HUDEP-2 (cell line): ENCODE measurements at regions not wholly inside any gene's neighbourhood (a gene's known extent, or its start where the extent isn't known, plus 50 kb on each side); places are given as distances from the start of the nearest gene placed in this dataset.

Experiments
- DNase-seq, 76 experiments: peaks; one replicate each; lab custom pipeline; 2025; ENCODE audit not compliant: unreplicated experiment in 76 of 76; lab: John Stamatoyannopoulos, UW

GRCh38 chr2:20523073-20523798 is 76.4 kb downstream of the RHOB start:
- no peak for DNase-seq

- no peak for DNase-seq
Observed at GRCh38 chr2:20523799-20524187, 76.9 kb downstream of the RHOB start.

DNA sequence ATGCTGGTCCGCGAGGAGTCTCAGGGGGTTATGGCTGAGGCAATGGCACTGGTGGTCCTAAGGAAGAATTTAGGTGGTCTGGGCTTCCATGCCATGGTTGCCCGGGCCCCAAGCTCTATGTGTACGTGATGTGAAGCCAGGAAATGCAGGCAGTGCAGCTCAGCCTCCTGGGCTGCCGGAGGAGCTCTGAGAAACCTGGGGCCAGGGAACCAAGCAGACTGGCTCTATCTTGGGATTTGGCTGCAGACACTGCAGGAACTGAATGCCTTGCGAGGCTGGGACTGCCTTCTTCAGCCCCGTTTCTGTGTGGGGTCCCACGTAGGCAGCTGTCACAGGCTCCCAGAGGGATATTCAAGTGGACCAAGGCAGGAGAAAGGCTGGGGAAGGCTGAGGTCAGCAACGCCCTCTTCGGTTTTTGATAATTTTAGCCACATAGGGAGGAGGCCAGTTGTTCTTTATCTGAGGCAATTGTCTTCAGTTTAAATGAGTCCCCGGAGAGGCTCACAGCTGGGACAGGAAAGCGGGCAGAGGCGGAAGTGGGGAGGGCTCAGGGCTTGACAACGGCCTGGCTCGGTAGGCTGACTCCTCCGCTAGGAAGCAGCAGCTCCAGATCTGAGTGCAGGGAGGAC is 77.7 kb downstream of the RHOB start:
- peak in 70 of 76 experiments; percentile 8 to 73 (median 52) for DNase-seq

DNA sequence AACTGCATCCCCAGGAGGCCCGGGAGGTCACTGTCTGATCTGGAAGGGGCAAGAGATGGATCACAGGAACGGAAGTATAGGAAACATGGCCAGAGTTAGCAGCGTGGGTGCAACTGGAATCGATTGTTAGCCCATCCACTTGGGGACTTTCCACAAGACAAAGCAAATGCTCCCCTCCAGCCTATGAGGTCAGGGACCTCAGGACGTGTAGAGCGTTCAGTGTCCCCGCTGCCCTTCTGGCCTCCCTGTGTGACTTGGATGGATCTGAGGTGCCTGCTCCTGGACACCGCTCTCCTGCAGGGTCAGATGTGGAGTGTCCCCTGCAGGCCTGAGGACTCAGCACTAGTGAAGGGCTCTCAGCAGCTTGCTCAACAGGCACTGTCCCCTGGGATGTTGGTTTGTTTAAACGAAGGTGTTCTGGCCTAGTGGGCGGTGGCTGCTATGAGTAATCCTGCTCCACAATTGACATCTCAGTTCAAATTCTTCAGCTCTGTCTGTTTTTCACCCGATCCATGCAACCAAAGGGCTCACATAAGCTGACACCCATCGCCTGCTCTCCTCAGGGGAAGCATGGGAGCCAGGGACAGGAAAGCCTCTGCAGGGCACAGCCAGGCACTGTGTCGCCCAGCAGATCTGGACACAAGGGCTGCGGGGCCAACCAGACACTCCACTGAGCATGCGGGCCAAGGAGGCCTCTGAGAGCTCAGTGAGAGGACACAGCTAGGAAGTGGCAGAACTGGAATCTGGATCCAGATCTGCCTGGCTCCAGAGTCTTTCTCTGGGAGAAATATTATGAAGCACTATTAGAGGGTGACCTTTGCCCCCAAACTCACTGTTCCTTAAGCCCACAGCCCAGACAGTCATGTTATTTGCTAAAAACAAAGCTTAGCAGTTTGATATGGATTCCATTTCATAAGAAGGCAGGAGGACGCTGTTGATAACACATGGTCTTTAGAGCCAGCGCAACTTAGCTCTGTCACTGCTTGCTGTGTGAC is 78.5 kb downstream of the RHOB start:
- DNase-seq: peak in 11 of 76 experiments; percentile 12 to 56 (median 34)

DNA sequence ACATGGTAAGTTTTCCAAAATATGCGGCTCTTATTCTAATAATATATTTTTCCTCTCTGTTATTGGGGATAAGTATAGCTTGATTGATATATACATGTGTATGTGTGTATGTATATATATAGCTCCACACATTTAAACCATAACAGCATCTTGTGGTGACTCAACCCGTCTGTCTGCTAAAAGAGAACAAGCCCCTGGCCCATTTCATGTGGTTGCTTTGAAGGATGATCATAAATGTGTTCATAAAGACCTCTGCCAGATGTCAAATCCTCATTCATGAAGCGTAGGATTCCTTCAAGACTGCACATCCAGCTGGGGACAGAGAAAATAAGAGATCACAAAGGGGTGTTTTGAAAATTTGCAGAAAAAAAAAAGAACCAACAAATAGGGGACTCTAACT is 79.3 kb downstream of the RHOB start:
- DNase-seq: no peak

DNA sequence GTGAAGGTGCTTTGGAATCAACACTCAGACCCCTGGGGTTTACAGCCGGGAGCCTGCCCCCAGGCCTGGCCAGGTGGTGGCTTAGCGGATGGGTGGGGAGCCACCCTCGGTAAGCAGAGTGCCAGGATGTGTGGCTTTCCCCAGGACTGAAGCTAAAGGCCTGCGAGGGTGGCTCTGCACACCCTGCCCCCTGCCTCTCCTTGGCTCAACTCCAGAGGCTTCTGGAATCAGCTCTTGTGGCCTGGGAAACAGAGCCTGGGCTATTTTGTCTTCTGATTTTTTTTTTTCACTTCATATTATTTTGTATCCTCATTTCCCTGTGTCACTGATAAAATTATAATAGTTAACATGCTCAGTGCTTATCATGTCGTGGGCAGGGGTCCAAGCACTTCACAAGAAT is 79.8 kb downstream of the RHOB start:
- DNase-seq: peak in 1 of 76 experiments; percentile 7

DNA sequence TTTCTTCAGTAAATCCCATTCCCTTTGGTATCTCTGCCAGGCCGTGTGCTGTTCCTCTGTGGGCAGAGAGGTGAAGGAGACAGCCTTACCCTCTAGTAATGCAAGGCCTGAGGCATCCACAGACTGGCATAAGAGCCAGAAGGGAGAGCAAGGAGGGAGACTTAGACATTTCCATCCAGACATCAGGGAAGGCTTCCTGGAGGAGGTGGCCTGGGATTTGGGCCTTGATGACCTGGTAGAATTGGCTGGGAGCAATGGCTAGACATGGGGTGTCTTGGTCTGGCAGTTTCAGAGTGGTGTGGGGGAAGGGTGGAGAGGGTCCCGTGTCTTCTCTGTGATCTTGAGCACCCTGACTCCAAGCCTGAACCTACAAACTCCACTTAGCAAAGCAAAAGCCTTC is 81.8 kb downstream of the RHOB start:
- no peak for DNase-seq

- no peak for DNase-seq
Observed at GRCh38 chr2:20530520-20530919, 83.6 kb downstream of the RHOB start.

- DNase-seq: no peak
Observed at GRCh38 chr2:20531633-20532262, 84.9 kb downstream of the RHOB start.

DNA sequence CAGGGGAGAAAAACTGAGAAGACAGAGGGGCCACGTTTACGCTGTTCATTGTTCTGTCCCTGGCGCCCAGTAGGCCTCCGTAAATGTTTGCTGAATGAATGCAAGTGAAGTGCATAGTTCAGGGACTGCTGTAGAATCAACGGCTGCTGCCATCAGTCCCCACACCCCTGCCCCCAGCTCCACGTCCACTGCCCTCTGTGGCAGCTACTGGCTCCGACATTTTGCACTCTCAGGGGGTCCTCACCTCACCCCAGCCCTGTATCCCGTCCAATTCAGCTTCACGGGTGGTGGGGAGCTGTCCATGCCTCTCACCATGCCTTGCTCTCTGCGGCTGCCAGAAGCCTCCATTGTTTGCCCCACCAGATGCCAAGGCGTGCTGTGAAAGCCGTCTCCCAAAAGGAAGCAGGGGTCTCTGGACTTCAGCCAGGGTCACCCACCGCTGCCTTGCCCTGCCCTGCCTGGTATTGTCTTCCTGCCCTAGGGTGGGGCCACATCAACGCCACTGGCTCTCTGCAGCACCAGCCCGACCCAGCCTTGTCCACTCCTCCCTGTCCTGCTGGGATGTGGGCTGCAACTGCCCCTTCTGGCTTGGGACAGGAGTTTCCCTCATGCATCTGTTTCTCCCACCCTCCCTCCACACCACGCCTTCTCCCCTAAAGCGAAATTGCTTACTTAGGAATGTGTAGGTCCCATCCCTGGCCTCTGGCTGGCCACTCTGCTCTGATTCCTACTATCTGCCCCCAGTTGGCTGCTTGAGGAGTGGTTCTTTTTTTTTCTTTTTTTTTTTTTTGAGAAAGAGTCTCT is 86.0 kb downstream of the RHOB start:
- DNase-seq: no peak

DNA sequence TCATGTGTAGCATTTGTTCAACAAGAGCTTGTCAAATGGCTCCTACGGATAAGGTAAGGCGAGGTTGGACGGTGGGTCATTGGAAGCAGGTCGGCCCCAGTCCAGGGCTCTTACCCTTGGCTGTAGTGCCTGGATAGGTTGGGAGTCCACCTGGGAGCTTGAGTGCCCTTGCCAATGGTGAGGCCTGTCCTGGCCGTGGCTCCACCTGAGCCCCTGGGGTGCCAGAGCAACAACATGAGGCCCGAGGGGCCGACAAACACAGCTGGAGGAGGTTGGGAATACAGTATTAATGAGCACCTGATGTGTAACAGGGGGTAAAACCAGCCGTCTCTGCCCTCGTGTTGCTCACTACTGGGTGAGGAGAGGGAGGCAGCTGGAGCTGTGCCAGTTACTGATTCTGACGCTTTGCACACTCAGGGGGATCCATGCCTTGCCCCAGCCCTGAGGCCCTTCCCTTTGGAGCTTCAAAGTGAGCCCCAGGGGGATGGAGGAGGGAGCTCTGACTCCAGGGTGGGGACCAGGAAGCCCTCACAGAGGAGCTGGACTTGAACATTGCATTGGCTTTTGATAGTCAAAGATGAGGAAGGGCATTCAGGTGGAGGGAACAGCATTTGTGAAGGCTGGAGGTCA is 87.2 kb downstream of the RHOB start:
- no peak for DNase-seq

DNA sequence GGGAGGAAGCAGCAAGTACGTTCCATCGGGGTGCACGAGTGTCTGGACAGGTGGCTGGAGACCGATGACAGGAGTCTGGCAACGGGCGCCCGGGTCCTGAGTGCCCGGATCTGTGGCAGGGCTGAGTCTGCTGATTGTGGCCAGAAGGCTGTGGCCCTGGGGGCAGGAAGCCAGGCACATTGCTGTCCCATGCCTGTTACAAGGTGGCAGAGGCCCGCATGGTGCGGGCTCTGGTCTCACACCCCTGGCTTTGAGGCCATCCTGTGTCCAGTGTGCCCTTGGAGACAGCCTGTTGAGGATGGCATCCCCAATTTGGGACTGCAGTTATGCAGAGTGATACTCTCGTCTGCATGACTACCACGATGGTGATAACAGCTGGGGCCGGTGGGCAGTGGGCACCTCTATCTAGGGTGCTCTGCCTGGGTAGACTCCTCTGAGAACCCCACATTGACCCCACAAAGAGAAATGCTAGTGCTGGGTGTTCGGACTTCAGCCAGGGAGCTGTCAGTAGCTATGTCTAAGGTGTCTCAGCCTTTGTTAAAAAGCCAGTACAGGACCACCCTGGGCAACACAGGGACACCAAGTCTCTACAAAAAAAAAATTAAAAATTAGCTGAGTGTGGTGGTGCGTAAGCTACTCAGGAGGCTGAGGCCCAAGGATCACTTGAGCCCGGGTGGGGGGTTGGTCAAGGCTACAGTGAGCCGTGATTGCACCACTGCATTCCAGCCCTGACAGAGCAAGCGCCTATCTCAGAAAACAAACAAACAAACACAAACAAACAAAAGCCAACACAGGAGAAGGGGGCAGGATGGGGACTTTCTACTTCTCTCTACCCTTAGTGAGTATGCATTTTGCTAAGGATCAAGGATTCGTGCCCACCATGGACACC is 88.3 kb downstream of the RHOB start:
- DNase-seq: no peak

DNA sequence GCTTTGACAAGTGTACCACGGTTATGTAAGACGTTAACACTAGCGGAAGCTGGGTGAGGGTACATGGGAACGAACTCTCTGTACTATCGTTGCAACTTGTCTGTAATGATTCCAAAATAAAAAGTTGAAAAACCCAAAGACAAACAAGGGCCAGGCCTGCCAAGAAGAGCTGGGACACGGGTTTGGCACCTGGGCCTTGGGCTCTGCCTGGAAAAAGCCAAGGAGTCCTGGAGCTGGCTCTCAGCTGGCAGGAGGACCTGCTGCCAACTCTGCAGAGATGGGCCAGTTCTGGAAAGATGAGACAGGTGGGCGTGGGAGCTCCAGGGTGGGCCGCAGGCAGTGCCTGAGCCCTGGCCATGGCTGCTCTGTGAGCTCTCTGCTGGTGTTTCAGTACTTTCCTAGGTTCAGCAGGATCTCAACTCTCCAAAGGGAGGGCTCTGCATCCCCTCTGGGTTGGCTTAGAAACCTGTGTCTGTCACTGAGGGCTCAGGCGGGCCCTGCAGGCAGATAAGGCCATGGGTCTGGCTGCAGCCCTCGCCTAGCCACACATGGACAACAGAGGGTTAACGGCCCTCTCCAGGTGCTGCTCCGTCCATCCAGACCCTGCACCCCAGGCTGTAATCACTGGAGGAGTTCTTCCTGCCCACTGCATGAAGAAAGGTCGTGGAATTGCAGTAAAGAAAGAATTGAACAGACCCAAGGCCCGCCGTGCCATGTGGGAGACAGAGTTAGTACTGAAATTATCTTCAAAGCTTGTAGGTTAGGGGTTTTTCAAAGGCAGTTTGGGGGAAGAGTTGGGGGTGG is 89.9 kb downstream of the RHOB start:
- DNase-seq: no peak

DNA sequence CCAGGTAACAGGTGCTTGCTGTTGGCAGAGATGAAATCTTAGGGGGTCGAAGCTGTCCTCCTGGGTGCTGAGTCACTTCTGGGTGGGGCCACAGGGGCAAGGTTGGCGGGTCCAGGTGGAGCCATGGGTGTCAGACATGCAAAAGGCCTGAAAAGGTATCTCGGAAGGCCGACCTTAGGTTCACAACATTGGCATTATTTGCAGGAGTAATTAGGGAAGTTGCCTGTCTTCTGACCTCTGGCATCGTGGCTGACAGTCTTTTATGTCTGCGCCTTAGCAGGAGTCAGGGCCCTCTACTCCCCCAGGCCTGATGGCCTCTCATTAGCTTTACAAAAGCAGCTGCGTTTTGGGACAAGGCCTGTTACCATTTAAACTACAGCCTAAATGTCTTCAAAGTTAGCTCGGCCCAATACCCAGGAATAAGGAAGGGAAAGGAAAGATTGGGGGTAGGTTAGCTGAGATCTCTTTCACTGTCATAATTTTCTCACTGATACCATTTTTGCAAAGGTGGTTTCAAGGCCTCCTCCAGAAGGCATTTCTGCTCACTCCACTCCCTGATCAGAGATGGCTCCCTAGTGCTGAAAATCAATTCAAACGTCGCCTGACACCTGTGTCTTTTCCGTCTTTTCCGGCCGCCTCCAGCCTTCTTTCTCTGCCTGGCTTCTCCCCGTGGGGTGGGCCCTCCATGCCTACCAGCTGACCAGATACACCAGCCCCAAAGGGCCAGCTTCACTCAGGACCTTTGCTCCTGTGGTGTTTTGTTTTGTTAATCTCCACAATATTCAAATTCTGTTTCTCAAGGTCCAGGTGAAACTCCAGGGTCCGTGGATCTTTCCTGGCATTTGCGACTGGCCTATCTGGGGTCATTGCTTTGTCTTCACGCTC is 90.8 kb downstream of the RHOB start:
- no peak for DNase-seq

GRCh38 chr2:20538308-20539132 is 91.6 kb downstream of the RHOB start:
- DNase-seq: no peak

- DNase-seq: peak in 45 of 76 experiments; percentile 4 to 79 (median 32)
Observed at GRCh38 chr2:20539133-20539719, 92.4 kb downstream of the RHOB start.
